ENCODE measurements at regions not wholly inside any gene's neighbourhood (a gene's known extent, or its start where the extent isn't known, plus 50 kb on each side); places are given as distances from the start of the nearest gene placed in this dataset.

- ChIA-PET RAD21 (ENCODE audit: unreplicated experiment) (no interaction called here), SMC1A (ENCODE audit: uncharacterized antibody, unreplicated experiment) (no interaction called here), POLR2A (no interaction called here), CTCF (no interaction called here)
- intact Hi-C loops (cut with micrococcal nuclease; ENCODE audit: unreplicated experiment), result no loop called here
- BruUV-seq (replicated peaks), result no TSS peak
- Histone ChIP-seq H3K9ac (ENCODE audit: control insufficient read depth, insufficient read depth, low read length) (no peak overlapping the region), H3K27ac (ENCODE audit: control insufficient read depth, insufficient read depth) (no peak overlapping the region), H2AFZ (ENCODE audit: control insufficient read depth, low read depth, low read length) (no peak overlapping the region), H3K79me2 (ENCODE audit: control insufficient read depth, insufficient read depth, low read length) (no peaks in the 10 kb centered on the region), H3K4me1 (ENCODE audit: control insufficient read depth, insufficient read depth, low read length) (no peaks in the 10 kb centered on the region), H3K36me3 (ENCODE audit: control insufficient read depth in 2 of 2, insufficient read depth in 2 of 2, low read length in 1 of 2) (no peaks in the 10 kb centered on the region), H3K27me3 (replicated peaks in 1 of 2; ENCODE audit: control insufficient read depth in 2 of 2, insufficient read depth in 2 of 2, low read length in 1 of 2) (no peaks in the 10 kb centered on the region), H4K20me1 (ENCODE audit: control insufficient read depth, insufficient read depth) (no peaks in the 10 kb centered on the region), H3K4me2 (ENCODE audit: control insufficient read depth, insufficient read depth) (no peak overlapping the region), H3K4me3 (no peak overlapping the region), H3K9me3 (replicated peaks; ENCODE audit: control insufficient read depth, insufficient read depth, low read length) (no peaks in the 10 kb centered on the region)
- no peak for DNase-seq (ENCODE audit: low read depth, low spot score)
- ATAC-seq, result no peak
- in situ Hi-C loops (cut with MboI), result no loop called here
- 22% methylated on average over 3 of the region's 3 CpGs for WGBS (ENCODE audit: insufficient coverage, insufficient replicate concordance, low lambda C conversion rate, missing lambda C conversion rate)
- TF ChIP-seq YY1 (IDR thresholded peaks at IDR 0.05; ENCODE audit: low read depth, low read length) (no peak), IRF4 (IDR thresholded peaks at IDR 0.05; ENCODE audit: low read depth, low read length) (no peak), CHD4 (IDR thresholded peaks at IDR 0.05) (no peak), SIX5 (IDR thresholded peaks at IDR 0.05; ENCODE audit: low read depth, low read length, severe bottlenecking) (no peak), TCF7 (IDR thresholded peaks at IDR 0.05; ENCODE audit: borderline replicate concordance) (no peak), NR2F1 (conservative IDR thresholded peaks at IDR 0.05) (no peak), ELK1 (IDR thresholded peaks at IDR 0.05; ENCODE audit: low read depth, low read length) (no peak), CEBPB (IDR thresholded peaks at IDR 0.05; ENCODE audit: borderline replicate concordance in 1 of 2, low read depth in 2 of 2, low read length in 2 of 2) (no peak)
- FAIRE-seq, result no peak
Measured at GRCh38 chr1:193914871-193915270, 728.5 kb upstream of the B3GALT2 start.
